ENCODE measurements at regions not wholly inside any gene's neighbourhood (a gene's known extent, or its start where the extent isn't known, plus 50 kb on each side); places are given as distances from the start of the nearest gene placed in this dataset.

- TF ChIP-seq CTCF (IDR thresholded peaks at IDR 0.05) (no peak), POLR2A (IDR thresholded peaks at IDR 0.05) (no peak)
Observed at GRCh38 chr13:40399756-40400155, 266.7 kb downstream of the FOXO1 start.

Measured in Peyer's patch (tissue), 4 donors.